DOHH2 (cell line): ENCODE measurements at regions not wholly inside any gene's neighbourhood (a gene's known extent, or its start where the extent isn't known, plus 50 kb on each side); places are given as distances from the start of the nearest gene placed in this dataset.

Experiments
- EZH2phosphoT487 ChIP-seq: fragments of 200-600 bp; sonication (generic); IDR thresholded peaks from 2 replicates; pipeline ENCODE4 v1.6.1; 2017; ENCODE audit warnings: borderline replicate concordance, mild to moderate bottlenecking, antibody characterized with exemption, low read length, moderate library complexity, mixed read lengths
- TF ChIP-seq, protein P1 (sequence below): fragments of 200-600 bp; sonication (generic); IDR thresholded peaks from one replicate; pipeline ENCODE4 v1.5.1; 2014; ENCODE audit warnings: antibody characterized with exemption, mild to moderate bottlenecking, low read depth, low read length; ENCODE audit not compliant: poor library complexity, severe bottlenecking

DNA sequence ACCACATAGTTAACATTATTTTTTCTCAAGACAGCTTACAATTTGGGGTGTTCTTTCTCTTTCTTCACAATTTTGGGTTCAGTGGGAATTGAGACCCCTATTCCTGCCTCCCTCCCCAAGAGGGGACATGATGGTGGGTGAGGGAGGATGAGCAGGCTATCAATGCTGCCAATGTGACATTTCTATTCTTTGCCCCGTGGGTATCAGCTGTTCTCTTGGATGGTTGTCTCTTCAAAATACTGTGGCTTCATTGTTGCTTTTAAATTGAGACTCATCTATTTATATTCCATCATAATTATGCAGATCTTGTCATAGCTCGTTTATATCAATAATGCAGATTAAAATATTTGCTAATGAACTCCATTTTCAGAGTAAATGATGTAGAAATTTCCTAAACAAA lies 56.5 kb upstream of the ANO4 start:
- TF ChIP-seq, protein P1, sequence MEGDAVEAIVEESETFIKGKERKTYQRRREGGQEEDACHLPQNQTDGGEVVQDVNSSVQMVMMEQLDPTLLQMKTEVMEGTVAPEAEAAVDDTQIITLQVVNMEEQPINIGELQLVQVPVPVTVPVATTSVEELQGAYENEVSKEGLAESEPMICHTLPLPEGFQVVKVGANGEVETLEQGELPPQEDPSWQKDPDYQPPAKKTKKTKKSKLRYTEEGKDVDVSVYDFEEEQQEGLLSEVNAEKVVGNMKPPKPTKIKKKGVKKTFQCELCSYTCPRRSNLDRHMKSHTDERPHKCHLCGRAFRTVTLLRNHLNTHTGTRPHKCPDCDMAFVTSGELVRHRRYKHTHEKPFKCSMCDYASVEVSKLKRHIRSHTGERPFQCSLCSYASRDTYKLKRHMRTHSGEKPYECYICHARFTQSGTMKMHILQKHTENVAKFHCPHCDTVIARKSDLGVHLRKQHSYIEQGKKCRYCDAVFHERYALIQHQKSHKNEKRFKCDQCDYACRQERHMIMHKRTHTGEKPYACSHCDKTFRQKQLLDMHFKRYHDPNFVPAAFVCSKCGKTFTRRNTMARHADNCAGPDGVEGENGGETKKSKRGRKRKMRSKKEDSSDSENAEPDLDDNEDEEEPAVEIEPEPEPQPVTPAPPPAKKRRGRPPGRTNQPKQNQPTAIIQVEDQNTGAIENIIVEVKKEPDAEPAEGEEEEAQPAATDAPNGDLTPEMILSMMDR: no peak
- TF ChIP-seq EZH2phosphoT487: no peak
